HL-60 (cell line): ENCODE measurements at regions not wholly inside any gene's neighbourhood (a gene's known extent, or its start where the extent isn't known, plus 50 kb on each side); places are given as distances from the start of the nearest gene placed in this dataset.

Experiments used
- DNase-seq, 2 experiments: peaks; one replicate each; pipeline ENCODE4 v3.0.0-alpha.2; 2010 to 2020; ENCODE audit warnings: low read depth in 1 of 2, low spot score in 1 of 2
- H3K27ac ChIP-seq: fragments of 250-450 bp; sonication (Bioruptor Pico); replicated peaks from 2 replicates; pipeline ENCODE4 v1.5.1; 2020; ENCODE audit warnings: mild to moderate bottlenecking, moderate library complexity
- H3K27me3 ChIP-seq: fragments of 250-450 bp; sonication (Bioruptor Pico); 2 replicates; pipeline ENCODE4 v1.5.1; 2021; ENCODE audit warnings: mild to moderate bottlenecking, moderate library complexity; ENCODE audit not compliant: insufficient read depth, poor library complexity, severe bottlenecking
- H3K4me3 ChIP-seq: replicated peaks from 2 replicates; pipeline ENCODE4 v1.5.1; 2011; ENCODE audit warnings: mild to moderate bottlenecking, control low read depth, low read length; ENCODE audit not compliant: insufficient read depth
- GABPA ChIP-seq: IDR thresholded peaks from 2 replicates; pipeline ENCODE4 v1.6.1; 2012; ENCODE audit warnings: low read depth
- POLR2AphosphoS5 ChIP-seq: IDR thresholded peaks from 2 replicates; pipeline ENCODE4 v1.6.1; 2012; ENCODE audit warnings: low read depth
- REST ChIP-seq: IDR thresholded peaks from 2 replicates; pipeline ENCODE4 v1.6.1; 2012; ENCODE audit warnings: low read depth; ENCODE audit not compliant: insufficient replicate concordance
- SPI1 ChIP-seq: IDR thresholded peaks from 2 replicates; pipeline ENCODE4 v1.6.1; 2012; ENCODE audit warnings: low read depth, mild to moderate bottlenecking, borderline replicate concordance
- TF ChIP-seq, protein P1 (sequence below): IDR thresholded peaks from one replicate; pipeline ENCODE4 v1.5.1; 2011; ENCODE audit warnings: low read length, control low read depth, inconsistent platforms; ENCODE audit not compliant: insufficient read depth

GRCh38 chr2:854460-854859 lies 96.2 kb upstream of the SNTG2 start:
- H3K27me3 ChIP-seq, result no peaks in the 10 kb centered on the region
- no peak for DNase-seq

GRCh38 chr2:853203-853870 lies 97.3 kb upstream of the SNTG2 start:
- DNase-seq, result no peak
- H3K4me3 ChIP-seq, result no peak overlapping the region
- H3K27ac ChIP-seq, result no peak overlapping the region
- H3K27me3 ChIP-seq, result no peaks in the 10 kb centered on the region
- TF ChIP-seq SPI1, result no peak
- no peak for TF ChIP-seq REST
- TF ChIP-seq, protein P1, sequence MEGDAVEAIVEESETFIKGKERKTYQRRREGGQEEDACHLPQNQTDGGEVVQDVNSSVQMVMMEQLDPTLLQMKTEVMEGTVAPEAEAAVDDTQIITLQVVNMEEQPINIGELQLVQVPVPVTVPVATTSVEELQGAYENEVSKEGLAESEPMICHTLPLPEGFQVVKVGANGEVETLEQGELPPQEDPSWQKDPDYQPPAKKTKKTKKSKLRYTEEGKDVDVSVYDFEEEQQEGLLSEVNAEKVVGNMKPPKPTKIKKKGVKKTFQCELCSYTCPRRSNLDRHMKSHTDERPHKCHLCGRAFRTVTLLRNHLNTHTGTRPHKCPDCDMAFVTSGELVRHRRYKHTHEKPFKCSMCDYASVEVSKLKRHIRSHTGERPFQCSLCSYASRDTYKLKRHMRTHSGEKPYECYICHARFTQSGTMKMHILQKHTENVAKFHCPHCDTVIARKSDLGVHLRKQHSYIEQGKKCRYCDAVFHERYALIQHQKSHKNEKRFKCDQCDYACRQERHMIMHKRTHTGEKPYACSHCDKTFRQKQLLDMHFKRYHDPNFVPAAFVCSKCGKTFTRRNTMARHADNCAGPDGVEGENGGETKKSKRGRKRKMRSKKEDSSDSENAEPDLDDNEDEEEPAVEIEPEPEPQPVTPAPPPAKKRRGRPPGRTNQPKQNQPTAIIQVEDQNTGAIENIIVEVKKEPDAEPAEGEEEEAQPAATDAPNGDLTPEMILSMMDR, result no peak
- no peak for TF ChIP-seq POLR2AphosphoS5
- TF ChIP-seq GABPA, result no peak

More at GRCh38 chr2:854460-854859, 96.2 kb upstream of the SNTG2 start:
- TF ChIP-seq REST, result no peak
- TF ChIP-seq, protein P1, result no peak
- TF ChIP-seq GABPA, result no peak
- Histone ChIP-seq H3K27ac (no peak overlapping the region), H3K4me3 (no peak overlapping the region)

DNA sequence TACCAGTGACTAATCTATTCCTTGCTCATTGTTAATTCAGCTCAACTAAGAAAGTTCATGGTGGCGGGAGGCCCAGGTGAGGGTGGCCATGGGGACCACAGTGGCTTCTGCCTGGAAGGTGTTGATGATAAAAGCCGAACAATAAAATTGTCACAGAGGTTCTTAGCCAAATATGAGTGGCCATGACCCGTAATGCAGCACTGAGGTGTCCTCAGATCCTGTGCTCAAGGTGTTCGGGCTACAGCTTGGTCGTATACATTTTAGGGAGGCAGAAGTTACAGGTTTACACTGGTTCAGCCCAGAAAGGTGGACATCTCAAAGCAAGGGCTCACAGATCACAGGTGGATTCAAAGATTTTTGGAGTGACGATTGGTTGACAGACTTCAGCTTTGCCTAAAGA lies 98.5 kb upstream of the SNTG2 start:
- DNase-seq, result no peak
- TF ChIP-seq GABPA, result no peak
- TF ChIP-seq, protein P1, result no peak
- TF ChIP-seq SPI1, result no peak
- TF ChIP-seq POLR2AphosphoS5, result no peak
- TF ChIP-seq REST, result no peak

More for the DNA sequence above, 98.5 kb upstream of the SNTG2 start:
- no peaks in the 10 kb centered on the region for H3K27me3 ChIP-seq
- no peak overlapping the region for H3K4me3 ChIP-seq
- no peak overlapping the region for H3K27ac ChIP-seq
